DMS79 treated with DMSO at 0.1 percent for 48 hours (cell line): ENCODE measurements at regions not wholly inside any gene's neighbourhood (a gene's known extent, or its start where the extent isn't known, plus 50 kb on each side); places are given as distances from the start of the nearest gene placed in this dataset.
"Not testable (repeated sequence)": the region's sequence is repeated elsewhere in the genome, so short reads cannot be mapped to it uniquely, and the experiment has no call there.

Source experiments
- DNase-seq: peaks from one replicate; lab custom pipeline; 2025; lab: John Stamatoyannopoulos, UW

DNA sequence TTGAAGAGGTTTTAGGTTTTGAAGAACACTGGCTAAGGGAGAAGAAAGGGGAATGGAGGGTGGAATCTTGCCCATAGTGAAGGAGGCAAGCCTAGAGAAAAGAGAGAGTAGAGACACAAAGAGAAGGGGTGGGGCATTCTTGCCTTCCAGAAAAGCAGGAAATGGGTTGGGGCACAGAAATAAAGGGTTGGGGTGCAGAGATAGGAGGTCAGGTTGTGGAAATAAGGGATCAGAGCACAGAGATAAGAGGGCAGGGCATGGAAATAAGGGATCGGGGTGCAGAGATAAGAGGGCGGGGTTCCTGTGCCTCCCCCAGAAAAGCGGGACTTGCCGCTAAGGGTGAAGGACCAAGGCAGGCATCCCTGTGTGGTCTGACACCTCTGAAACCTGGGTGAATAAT lies 69.9 kb downstream of the ALG1L2 start:
- DNase-seq: not testable (repeated sequence)

- DNase-seq: not testable (repeated sequence)
These were observed 71.6 kb downstream of the ALG1L2 start for GRCh38 chr3:130153247-130153646.

DNA sequence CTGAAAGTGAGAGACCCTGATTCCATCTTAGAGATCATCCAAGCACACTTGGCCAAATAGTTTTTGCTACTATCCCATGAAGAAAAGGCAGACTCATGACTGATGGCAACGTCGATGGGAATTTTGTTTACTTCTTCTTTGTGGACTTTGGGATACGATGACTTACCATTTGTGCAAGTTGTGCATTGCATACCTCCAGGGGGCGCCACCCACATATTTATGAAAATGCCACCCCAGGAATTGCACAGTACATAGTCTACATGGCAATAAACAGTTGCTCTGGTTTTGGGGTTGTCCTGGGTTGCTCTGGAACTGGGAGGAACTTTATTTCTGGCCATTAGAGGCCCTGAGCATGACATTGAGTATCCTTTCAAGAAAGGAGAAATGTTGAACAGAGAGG lies 73.8 kb downstream of the ALG1L2 start:
- DNase-seq: not testable (repeated sequence)

DNA sequence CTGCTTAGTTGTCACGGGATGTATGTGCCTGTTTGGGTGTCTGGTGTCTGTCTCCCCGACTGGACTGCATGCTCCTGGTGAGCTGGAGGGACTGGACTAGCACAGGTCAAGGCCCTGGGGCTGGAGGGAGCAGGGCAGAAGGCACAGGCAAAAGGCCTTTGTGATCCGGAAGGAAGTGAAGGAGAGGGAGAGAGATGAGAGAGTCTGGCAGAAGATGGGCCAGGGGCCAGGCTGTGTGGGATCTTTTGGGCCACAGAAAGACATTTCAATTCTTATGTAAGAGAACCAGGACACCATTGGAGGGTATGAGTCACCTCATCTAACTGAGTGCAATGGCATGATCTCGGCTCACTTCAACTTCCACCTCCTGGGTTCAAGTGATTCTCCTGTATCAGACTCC lies 85.2 kb downstream of the ALG1L2 start:
- DNase-seq: not testable (repeated sequence)

DNA sequence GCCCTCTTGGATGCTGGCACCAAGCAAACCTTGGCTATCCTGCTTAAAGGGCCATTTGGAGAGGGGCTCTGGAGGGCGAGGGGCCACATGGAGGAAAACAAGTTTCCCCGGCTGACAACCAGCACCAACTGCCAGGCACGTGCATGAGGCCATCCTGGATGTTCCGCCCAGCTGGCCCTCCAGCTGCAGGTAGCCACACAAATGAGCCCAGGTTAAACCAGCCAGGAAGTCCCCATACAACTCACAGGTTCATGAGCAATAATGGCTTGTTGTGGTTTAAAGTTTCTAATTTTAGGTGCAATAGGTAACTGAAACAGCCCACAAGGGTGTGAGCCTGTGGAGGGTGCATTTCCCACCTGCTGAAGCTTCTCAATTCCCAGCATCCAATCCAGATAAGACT lies 93.6 kb downstream of the ALG1L2 start:
- not testable (repeated sequence) for DNase-seq

DNA sequence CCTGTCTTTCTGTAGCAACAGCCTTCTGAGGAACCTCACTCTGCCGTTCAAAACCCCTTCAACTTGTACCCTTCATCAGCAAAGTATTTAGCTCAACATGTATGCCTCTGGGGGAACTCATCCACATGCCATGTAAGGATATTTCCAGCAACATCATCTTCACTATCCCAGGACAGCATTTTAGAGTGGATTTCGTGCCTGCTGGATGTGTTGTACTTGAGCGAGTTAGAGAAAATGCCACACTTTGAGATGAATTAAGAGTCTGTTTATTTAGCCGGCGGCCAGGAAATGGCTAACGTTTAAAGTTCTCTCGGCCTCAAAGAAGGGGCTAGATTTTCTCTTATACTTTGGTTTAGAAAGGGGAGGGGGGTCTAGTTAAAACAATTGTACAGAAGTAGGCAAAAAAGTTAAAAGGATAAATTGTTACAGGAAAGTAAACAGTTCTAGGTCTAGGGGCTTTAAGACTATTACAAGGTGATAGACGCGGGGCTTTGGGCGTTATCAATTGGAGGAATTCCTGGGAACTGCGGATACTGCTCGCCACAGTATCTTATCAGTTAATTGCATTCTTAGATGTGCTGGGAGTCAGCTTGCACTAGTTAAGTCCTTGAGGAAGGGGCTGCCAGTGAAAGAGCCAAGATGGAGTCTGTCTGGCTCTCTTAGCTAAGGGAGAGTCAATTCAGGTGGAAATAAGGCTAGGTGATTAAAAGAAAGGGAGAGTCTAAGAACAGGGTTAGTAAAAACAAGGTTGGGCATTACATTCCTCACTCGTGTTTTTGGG lies 95.0 kb downstream of the ALG1L2 start:
- DNase-seq: not testable (repeated sequence)

GRCh38 chr3:130178835-130179234 lies 97.2 kb downstream of the ALG1L2 start:
- DNase-seq: not testable (repeated sequence)

DNA sequence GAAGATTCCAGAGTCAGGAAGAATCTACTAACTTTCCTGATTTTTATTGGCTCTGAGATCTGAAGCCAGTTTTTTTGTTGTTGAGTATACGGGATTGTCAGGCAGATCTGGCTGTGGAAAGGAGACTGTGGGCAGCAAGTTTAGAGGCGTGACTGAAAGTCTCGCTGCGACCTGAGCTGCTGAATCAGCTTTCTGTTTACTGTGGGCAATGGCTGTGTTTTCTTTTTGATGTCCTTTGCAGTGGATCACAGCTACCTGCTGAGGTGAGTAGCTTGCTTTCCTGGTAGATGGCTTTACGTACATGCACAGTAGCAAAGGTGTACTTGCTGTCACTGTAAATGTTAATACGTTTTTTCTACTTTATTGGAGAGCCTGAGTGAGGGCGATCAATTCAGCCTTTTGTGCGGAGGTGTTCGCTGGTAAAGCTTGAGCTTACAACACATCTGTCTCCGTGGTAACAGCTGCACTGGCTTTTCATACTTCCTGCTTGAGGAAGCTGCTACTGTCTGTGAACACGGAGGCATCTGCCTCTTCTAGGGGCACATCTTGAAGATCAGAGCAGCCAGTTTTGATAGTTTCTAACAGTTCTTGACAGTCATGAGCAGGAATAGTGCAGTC lies 97.8 kb downstream of the ALG1L2 start:
- not testable (repeated sequence) for DNase-seq

- DNase-seq: not testable (repeated sequence)
These were observed 100.8 kb downstream of the ALG1L2 start for GRCh38 chr3:130182475-130182874.

- DNase-seq: not testable (repeated sequence)
These were observed 102.1 kb downstream of the ALG1L2 start for GRCh38 chr3:130183689-130184088.

DNA sequence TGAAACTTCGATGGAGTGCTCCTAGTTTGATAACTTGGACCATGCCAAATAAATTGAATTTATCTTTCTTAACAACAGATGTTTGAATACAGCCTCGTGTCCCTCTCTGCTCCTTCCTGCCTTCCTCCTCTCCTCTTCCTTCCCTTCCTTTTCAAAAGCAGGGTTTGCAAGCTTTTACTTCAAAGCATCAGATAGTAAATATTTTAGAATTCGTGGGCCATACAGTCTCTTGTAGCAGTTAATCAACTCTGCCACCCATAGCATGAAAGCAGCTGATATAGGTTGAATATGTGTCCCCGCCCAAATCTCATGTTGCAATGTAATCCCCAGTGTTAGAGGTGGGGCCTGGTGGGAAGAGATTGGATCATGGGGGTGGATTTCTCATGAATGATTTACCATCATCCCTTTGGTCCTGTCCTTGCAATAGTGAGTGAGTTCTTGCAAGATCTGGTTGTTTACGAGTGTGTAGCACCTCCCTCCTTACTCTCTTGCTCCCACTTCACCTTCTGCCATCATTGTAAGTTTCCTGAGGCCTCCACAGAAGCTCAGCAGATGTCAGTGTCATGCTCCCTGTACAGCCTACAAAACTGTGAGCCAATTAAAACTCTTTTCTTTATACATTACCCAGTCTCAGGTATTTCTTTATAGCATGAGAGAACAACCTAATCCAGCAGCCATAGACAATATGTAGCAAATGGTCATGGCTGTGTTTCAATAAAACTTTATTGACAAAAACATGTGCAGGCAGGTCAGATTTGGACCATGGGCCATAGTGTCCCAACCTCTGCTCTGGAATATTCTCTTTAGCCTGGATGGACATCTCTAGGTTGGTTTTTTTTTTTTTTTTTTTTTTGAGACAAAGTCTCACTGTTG lies 102.8 kb downstream of the ALG1L2 start:
- DNase-seq: not testable (repeated sequence)

DNA sequence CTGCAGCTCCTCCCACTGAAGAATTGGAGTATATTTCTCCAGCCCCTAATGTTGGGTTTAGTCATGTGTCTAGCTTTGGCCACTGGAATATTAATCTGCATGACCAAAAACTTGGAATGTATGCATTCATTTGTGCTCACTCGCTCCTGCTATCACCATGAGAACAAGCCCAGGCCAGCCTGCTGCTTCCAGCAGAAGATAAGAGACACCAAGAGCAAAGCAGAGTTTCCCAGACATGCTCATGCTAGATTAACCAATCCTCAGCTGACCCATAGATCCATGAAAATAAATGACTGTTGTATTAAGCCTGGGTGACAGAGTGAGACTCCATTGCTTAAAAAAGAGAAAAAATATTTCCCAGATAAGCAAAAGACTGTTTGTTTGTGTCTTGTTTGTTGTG lies 119.6 kb downstream of the ALG1L2 start:
- not testable (repeated sequence) for DNase-seq

- not testable (repeated sequence) for DNase-seq
These were observed 122.0 kb downstream of the ALG1L2 start for GRCh38 chr3:130203633-130204032.

GRCh38 chr3:130227540-130227939 lies 117.9 kb upstream of the COL6A5 start:
- no peak for DNase-seq

- DNase-seq: peak; percentile 2
These were observed 102.5 kb upstream of the COL6A5 start for GRCh38 chr3:130242850-130243569.

GRCh38 chr3:130243808-130244207 lies 101.7 kb upstream of the COL6A5 start:
- DNase-seq: no peak

DNA sequence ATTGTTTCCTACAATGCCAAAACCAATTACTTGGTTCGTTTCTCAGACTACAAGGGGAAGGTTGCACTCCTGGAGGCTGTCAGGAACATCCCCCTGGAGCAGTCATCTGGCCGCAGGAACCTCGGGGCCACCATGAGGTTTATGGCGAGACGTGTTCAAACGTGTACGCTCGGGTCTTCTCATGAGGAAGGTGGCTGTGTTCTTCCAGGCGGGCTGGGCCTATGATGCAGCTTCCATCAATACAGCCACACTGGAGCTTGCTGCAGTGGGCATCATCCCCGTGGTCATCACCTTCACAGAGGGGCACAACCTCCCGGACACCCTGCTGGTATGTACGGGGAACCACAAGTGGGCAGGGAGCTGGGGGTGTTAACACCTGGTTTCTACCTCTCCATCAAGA lies 94.5 kb upstream of the COL6A5 start:
- DNase-seq: no peak

GRCh38 chr3:130255442-130255841 lies 90.0 kb upstream of the COL6A5 start:
- DNase-seq: no peak

- no peak for DNase-seq
These were observed 88.6 kb upstream of the COL6A5 start for GRCh38 chr3:130256821-130257340.

DNA sequence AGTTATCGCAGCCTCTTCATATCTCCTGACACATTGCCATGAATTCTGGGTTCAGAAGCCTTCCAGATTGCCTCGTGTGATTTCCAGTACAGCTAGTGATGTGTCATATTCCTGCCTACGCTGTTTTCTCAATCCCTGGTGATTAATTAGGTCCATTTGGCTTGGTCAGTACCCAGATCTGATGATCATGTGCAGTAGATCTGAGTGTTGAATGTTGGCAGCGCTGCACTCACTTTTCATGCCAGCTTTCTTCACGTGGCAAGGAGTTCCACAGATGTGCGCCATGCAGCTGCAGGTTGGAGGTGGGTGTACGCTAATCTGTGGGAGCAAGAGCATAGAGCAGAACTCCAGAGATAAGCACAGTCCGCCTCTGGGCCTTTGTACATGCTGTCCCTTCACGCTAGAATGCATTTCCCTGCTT lies 86.9 kb upstream of the COL6A5 start:
- DNase-seq: no peak

DNA sequence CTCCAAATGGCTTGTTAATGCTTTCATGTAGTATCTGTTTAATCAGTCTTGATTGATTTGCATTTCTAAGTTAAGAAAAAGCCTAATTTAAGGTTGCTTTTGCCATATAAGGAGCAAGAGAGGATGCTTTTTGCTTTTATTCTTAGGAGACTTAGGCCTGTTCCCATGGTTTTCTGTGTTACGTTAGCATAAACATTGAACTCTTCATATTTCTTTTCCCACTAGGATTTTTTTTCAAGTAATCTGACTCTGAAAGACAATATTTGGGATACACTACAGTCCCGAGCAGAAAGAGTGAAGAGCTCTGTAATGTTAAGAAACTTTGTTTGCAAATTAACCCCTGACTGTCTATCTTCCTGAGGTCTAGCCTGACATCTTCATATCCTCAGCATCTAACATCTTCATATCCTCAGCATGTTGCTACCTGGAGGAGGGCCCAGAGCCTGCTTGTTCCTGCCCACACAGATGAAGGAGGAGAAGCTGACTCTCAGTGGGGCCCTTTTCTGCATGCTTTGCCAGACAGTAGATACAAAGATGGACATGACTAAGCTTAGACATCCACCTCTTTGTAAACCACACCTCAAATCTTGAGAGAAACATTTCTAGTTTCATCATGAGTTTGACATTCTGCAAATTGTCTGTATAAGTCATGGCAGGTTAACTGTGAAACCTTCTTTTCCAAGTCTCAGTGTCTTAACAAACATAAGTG lies 86.2 kb upstream of the COL6A5 start:
- DNase-seq: no peak
